SU-DHL-6 (cell line): ENCODE measurements at regions not wholly inside any gene's neighbourhood (a gene's known extent, or its start where the extent isn't known, plus 50 kb on each side); places are given as distances from the start of the nearest gene placed in this dataset.

Experiments used
- H2AFZ ChIP-seq: fragments of 200-600 bp; sonication (generic); 2 replicates; pipeline ENCODE4 v1.6.1; 2014; ENCODE audit warnings: low read depth, mild to moderate bottlenecking, moderate library complexity, mixed read lengths, antibody characterized with exemption, low read length; ENCODE audit not compliant: severe bottlenecking
- H3F3A ChIP-seq: fragments of 200-600 bp; shearing (Covaris generic); 2 replicates; pipeline ENCODE4 v1.6.0; 2016; ENCODE audit warnings: antibody characterized with exemption, mild to moderate bottlenecking; ENCODE audit not compliant: insufficient read depth
- H3K27ac ChIP-seq: fragments of 200-600 bp; sonication (generic); 2 replicates; pipeline ENCODE4 v1.5.1; 2016; ENCODE audit warnings: low read depth, mild to moderate bottlenecking, low read length, moderate library complexity, mixed read lengths
- H3K27me3 ChIP-seq: fragments of 200-600 bp; sonication (generic), shearing (Covaris generic); 2 replicates; pipeline ENCODE4 v1.6.0; 2014; ENCODE audit warnings: mild to moderate bottlenecking, low read length
- H3K36me3 ChIP-seq: fragments of 200-600 bp; sonication (generic); 2 replicates; pipeline ENCODE4 v1.6.1; 2014; ENCODE audit warnings: mild to moderate bottlenecking, low read length, mixed read lengths
- H3K4me2 ChIP-seq: fragments of 300-600, 200-600 bp; shearing (Covaris generic), sonication (generic); 2 replicates; pipeline ENCODE4 v1.6.0; 2014; ENCODE audit warnings: low read length, low read depth, mild to moderate bottlenecking; ENCODE audit not compliant: poor library complexity, severe bottlenecking
- H3K4me3 ChIP-seq: fragments of 200-600 bp; sonication (generic); 2 replicates; pipeline ENCODE4 v1.5.1; 2014; ENCODE audit warnings: antibody characterized with exemption, low read length, mild to moderate bottlenecking, mixed read lengths; ENCODE audit not compliant: insufficient read depth, poor library complexity, severe bottlenecking
- H3K79me2 ChIP-seq: fragments of 200-600 bp; sonication (generic); 2 replicates; pipeline ENCODE4 v1.6.1; 2014; ENCODE audit warnings: mild to moderate bottlenecking, low read length, moderate library complexity; ENCODE audit not compliant: insufficient read depth
- H3K9ac ChIP-seq: fragments of 200-600 bp; sonication (generic); 2 replicates; pipeline ENCODE4 v1.7.0; 2014; ENCODE audit warnings: mild to moderate bottlenecking, low read length
- H3K9me2 ChIP-seq: fragments of 200-600 bp; sonication (generic); replicated peaks from 2 replicates; pipeline ENCODE4 v1.6.1; 2014; ENCODE audit warnings: low read length; ENCODE audit not compliant: insufficient read depth
- H3K9me3 ChIP-seq: fragments of 200-600 bp; sonication (generic); 2 replicates; pipeline ENCODE4 v1.6.1; 2014; ENCODE audit warnings: low read length, mixed read lengths; ENCODE audit not compliant: insufficient read depth
- H4K20me1 ChIP-seq: fragments of 200-600 bp; sonication (generic); 2 replicates; pipeline ENCODE4 v1.6.1; 2014; ENCODE audit warnings: low read depth, mild to moderate bottlenecking, antibody characterized with exemption, low read length, moderate library complexity, mixed read lengths
- EZH2phosphoT487 ChIP-seq: fragments of 200-600 bp; sonication (generic), shearing (Covaris generic); conservative IDR thresholded peaks from 2 replicates; pipeline ENCODE4 v1.6.1; 2018; ENCODE audit warnings: mild to moderate bottlenecking, antibody characterized with exemption, low read length, moderate library complexity, mixed read lengths
- TF ChIP-seq, protein P1 (sequence below): fragments of 200-600 bp; sonication (generic); IDR thresholded peaks from one replicate; pipeline ENCODE4 v1.5.1; 2017; ENCODE audit warnings: antibody characterized with exemption, mild to moderate bottlenecking, low read length, moderate library complexity; ENCODE audit not compliant: insufficient read depth, poor library complexity, severe bottlenecking

DNA sequence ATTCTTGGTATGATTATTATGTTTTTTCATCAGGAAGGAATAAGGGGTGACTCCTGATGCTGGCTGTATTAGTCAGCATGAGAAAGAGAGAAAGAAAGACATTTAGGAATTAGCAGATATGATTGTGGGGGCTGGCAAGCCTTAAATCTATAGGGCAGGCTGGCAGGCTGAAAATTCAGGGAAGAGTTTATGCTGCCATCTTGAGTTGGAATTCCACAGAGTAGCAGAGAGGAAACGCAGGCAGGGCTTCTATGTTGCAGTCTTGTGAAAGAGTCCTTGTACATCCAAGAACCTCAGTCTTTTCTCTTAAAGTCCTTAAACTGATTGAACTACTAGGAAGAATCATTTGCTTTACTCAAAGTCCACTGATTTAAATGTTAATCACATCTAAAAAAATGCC is 262.7 kb upstream of the SLC10A2 start:
- H3K9me3 ChIP-seq = no peaks in the 10 kb centered on the region
- no peaks in the 10 kb centered on the region for H3K27me3 ChIP-seq
- no peaks in the 10 kb centered on the region for H3K9me2 ChIP-seq
- H3K4me3 ChIP-seq = no peak overlapping the region
- no peaks in the 10 kb centered on the region for H3F3A ChIP-seq
- no peak overlapping the region for H2AFZ ChIP-seq
- no peaks in the 10 kb centered on the region for H4K20me1 ChIP-seq
- no peak overlapping the region for H3K9ac ChIP-seq
- H3K36me3 ChIP-seq = no peaks in the 10 kb centered on the region
- no peaks in the 10 kb centered on the region for H3K79me2 ChIP-seq
- H3K27ac ChIP-seq = no peak overlapping the region
- TF ChIP-seq, protein P1, sequence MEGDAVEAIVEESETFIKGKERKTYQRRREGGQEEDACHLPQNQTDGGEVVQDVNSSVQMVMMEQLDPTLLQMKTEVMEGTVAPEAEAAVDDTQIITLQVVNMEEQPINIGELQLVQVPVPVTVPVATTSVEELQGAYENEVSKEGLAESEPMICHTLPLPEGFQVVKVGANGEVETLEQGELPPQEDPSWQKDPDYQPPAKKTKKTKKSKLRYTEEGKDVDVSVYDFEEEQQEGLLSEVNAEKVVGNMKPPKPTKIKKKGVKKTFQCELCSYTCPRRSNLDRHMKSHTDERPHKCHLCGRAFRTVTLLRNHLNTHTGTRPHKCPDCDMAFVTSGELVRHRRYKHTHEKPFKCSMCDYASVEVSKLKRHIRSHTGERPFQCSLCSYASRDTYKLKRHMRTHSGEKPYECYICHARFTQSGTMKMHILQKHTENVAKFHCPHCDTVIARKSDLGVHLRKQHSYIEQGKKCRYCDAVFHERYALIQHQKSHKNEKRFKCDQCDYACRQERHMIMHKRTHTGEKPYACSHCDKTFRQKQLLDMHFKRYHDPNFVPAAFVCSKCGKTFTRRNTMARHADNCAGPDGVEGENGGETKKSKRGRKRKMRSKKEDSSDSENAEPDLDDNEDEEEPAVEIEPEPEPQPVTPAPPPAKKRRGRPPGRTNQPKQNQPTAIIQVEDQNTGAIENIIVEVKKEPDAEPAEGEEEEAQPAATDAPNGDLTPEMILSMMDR = no peak
- no peak for TF ChIP-seq EZH2phosphoT487
- H3K4me2 ChIP-seq = no peak overlapping the region

DNA sequence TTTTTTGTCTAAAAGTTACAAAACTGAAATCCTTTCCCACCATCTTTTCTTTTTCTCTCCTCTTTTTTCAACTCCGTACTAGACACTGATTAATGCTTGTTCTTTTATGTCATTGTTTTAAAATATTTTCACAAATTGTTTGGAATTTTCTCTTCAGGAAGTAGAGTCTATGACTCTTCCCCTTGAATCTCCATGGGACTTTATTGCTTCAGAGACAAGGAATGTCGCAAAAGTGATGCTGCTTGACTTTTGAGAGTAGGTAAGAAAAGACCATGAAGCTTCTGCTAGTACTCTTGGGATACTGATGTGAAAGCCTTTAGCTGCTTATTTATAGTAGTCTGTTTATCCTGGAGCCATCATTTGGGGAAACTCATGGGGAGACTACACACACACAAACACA is 260.1 kb upstream of the SLC10A2 start:
- Histone ChIP-seq H3K9me2 (no peaks in the 10 kb centered on the region), H3K79me2 (no peaks in the 10 kb centered on the region), H3K36me3 (no peaks in the 10 kb centered on the region), H3K4me3 (no peak overlapping the region), H3K27me3 (no peaks in the 10 kb centered on the region), H3F3A (no peaks in the 10 kb centered on the region), H3K27ac (no peak overlapping the region), H3K9me3 (no peaks in the 10 kb centered on the region), H3K4me2 (no peak overlapping the region), H2AFZ (no peak overlapping the region), H3K9ac (no peak overlapping the region), H4K20me1 (no peaks in the 10 kb centered on the region)
- TF ChIP-seq, protein P1 = no peak
- no peak for TF ChIP-seq EZH2phosphoT487

DNA sequence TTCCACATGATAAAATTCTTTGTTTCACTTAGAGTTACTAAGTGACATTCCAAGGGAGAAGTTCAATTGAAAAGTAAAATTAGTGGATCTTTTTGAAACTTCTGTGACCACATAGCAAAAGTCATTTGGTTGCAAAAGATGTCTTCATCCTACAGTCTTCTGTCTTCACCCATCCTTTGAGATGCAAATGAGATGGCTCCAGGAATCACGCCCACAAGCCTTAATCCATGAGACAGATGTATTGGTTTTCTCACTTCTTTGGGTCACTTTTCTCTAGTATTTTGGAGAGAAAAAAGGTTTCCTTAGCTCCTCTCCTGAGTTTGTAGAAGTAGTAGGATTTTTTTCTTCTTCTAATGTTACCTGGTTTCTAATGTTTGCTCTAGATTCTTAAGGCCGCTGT is 259.5 kb upstream of the SLC10A2 start:
- Histone ChIP-seq H3K9ac (no peak overlapping the region), H3K36me3 (no peaks in the 10 kb centered on the region), H3K79me2 (no peaks in the 10 kb centered on the region), H3K27me3 (no peaks in the 10 kb centered on the region), H4K20me1 (no peaks in the 10 kb centered on the region), H3K4me3 (no peak overlapping the region), H3K9me3 (no peaks in the 10 kb centered on the region), H3K4me2 (no peak overlapping the region), H3K9me2 (no peaks in the 10 kb centered on the region), H3K27ac (no peak overlapping the region), H3F3A (no peaks in the 10 kb centered on the region), H2AFZ (no peak overlapping the region)
- TF ChIP-seq EZH2phosphoT487 = no peak
- TF ChIP-seq, protein P1 = no peak

GRCh38 chr13:103324641-103325040 is 258.4 kb upstream of the SLC10A2 start:
- Histone ChIP-seq H3K27ac (no peak overlapping the region), H3K27me3 (no peaks in the 10 kb centered on the region), H4K20me1 (no peaks in the 10 kb centered on the region), H3K9me3 (no peaks in the 10 kb centered on the region), H3K9ac (no peak overlapping the region), H3K79me2 (no peaks in the 10 kb centered on the region), H3F3A (no peaks in the 10 kb centered on the region), H3K4me2 (no peak overlapping the region), H2AFZ (no peak overlapping the region), H3K36me3 (no peaks in the 10 kb centered on the region), H3K4me3 (no peak overlapping the region), H3K9me2 (no peaks in the 10 kb centered on the region)
- TF ChIP-seq, protein P1 = no peak
- TF ChIP-seq EZH2phosphoT487 = no peak
